Stimulated activated CD4-positive, alpha-beta T cell treated with anti-CD3 and anti-CD28 coated beads, Interleukin-1b, Interleukin-23, amount 100 ng/mL, for 4 hours (primary cell): ENCODE measurements at regions not wholly inside any gene's neighbourhood (a gene's known extent, or its start where the extent isn't known, plus 50 kb on each side); places are given as distances from the start of the nearest gene placed in this dataset.
"Not testable (repeated sequence)": the region's sequence is repeated elsewhere in the genome, so short reads cannot be mapped to it uniquely, and the experiment has no call there.

Source experiments
- DNase-seq, 2 donors: peaks; one replicate each; pipeline ENCODE4 v3.0.0-alpha.2; 2020; ENCODE audit warnings: low read depth in 2 of 2

DNA sequence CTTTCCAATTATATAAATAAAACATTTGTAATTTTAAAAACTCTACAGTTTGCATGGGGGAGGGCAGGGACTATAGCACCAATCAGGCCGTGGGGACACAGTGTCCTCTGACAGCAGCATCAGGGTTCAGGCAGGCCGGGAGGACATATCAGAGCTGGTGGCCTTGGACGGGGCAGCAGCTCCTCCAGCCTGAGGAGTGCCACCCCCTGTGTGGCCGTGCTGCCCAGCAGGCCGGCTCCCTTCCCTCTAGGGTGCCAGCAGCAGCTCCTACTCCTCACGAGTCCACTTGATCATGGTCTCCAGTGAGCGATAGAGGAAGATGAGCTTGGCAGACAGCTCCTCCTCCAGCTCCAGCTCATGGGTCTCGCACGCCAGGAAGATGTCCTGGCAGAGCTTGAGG lies 144.0 kb upstream of the PHACTR3 start:
- DNase-seq, result no peak

DNA sequence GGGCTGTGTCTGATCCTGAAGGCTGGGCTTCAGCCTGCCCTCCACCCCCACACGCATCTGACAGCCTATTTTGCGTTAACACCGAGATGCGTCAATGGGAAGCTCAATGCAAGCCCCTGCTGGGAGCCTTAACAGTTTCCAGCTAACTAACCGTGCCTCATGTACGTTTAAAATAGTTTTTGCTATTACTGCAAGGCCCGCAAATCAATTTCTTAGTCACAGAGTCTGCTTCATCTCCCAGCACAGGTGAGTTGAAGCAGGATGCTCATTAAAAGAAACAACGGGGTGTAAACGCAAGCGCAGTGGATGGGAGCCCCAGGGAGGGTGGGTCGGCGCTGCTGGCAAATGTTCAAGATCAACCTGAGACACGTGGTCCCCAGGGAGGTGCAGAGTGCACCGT lies 142.8 kb upstream of the PHACTR3 start:
- no peak for DNase-seq

DNA sequence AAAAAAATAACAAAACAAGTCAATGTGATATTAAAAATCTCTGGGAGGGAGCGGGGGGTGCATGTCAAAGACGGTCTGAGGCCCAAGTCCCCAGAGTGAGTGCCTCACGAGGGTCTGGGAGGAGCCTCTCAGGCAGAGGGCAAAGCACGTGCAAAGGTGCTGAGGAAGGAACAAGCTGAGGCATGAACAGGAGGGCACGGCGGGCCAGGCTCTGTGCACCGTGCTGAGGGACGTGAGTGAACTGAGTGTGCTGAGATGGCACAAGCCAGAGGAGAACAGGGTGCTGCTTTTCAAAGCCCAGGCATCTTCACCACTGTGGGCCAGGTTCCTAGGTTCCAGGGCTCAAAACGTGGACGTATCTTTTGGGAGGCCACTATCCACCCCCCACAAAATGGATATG lies 142.1 kb upstream of the PHACTR3 start:
- DNase-seq, result no peak

DNA sequence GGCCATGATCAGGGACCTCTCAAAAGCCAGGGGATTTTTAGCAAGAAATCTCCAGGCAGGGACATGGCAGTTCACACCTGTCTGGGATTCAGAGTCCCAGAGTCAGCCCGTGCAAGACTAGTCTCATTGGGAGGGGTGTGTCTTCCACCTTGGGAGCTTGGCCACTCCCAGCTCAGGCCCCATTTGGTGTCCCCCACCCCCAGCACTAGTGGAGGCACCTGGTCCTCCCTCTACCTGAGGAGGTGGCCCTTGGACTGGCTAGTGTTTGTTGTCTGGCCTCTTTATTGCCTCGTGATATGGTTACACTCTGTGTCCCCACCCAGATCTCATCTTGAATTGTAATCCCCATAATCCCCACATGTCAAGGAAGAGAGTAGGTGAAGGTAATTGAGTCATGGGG lies 140.8 kb upstream of the PHACTR3 start:
- no peak for DNase-seq

DNA sequence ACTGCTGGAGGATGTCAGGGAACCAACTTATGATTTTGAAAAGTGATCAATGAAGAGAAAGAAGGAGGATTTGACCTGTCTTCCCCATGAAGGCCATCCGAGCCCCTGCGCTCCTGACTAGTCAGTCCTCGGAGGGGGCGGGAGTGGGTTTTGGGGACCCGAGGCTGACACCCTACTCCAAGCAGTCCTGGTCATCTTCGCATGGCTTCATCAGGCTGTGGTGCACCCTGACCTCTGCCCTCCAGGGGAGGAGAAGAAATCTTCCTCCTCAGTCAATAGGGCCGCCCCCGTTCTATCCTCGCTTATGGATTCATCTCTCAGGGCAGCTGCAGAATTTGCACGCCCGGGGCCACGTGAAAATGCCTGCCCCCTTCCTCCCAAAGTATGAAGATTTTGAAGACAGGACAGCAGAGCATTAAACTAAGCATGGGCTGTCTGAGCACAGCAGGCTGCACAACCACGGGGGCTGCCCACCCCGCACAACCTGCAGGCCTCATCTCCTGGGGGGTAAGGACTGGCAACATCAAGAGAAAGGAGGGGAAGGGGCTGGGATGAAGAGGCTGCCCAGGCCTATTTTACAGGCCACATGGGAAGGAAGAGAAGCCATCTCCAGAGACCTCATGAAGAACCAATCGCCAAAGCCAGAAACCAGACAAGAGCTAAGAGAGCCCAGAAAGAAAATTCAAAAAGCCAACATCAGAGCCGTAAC lies 138.1 kb upstream of the PHACTR3 start:
- DNase-seq, result no peak

DNA sequence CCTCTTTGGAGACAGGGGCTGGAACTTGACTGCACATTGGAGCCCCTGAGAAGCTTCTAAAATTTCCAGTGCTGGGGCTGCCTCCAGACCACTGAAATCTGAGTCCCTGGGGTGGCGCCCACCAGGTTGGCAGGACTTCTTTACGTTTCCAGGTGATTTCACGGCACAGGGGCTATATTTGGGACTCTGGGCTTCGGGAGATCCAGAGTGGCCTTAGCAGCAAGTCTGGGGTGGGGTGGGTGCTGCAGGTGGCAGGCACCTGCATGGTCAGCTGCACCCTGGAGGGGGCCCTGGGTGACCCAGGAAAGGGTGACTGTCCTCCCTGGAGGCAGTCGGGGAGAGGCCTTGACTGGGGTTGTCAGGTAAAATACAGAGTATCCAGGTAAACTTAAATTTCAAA lies 135.5 kb upstream of the PHACTR3 start:
- DNase-seq, result no peak

DNA sequence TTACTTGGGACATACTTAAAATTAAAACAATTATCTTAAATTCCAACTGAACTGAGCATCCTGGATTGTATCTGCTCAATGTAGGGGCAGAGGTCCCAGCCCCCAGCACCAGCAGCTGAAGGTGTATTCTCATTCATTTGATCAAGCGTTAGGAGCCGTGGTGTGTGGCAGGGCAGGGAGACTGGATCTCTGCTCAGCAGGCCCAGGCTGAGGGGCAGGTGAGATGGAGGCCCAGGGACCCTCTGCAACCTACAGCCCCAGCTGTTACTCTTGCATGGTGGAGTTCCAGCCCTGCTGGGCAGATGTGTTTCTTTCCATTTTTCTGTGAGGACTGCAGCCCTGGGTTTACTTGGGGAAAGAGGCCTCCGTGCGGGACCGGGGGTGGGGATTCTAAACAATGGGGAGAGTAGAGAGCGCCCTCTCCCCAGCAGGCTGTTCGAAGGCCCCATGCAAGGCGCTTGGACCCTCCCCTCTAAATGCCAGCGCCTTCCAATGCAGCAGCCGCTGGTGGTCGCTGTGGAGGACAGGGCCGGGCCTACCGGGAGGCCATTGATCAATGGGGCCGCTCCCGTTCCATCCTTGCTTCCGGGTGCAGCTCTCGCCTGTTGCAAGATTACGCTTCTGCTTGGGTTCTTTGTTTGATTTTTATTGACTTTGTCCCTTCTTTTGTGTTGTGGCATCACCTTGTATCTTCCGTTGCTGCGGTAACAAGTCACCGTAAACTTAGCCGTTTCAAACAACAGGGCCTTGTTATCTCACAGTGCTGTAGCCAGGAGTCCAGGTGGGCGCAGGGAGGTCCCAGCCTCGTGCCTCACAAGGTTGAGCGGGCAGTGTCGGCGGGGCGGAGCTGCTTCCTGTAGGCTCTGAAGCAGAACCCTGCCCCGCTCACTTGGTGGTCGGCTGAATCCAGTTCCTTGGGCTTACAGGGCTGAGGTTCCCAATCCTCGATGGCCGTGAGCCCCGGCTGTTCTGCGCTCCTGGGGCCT lies 134.8 kb upstream of the PHACTR3 start:
- DNase-seq, result no peak

DNA sequence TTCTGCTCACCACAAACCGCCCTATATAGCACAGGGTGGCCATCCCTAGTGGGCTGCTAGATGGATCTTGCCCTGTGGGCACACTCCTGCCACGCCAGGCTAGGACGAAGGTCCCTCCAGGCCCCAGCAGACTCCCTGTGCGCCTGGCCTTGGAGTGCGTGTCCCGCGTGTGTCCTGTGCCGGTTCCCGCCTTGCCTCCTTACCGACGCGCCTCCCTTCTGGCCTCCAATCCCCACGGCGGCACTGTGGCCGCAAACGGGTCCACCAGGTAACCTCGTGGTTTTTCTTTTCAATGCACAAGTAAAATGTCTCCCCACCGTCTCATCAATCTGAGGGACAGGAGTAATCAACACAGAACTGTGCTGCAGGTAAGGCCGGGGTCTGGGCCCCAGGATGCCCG lies 133.8 kb upstream of the PHACTR3 start:
- no peak for DNase-seq

DNA sequence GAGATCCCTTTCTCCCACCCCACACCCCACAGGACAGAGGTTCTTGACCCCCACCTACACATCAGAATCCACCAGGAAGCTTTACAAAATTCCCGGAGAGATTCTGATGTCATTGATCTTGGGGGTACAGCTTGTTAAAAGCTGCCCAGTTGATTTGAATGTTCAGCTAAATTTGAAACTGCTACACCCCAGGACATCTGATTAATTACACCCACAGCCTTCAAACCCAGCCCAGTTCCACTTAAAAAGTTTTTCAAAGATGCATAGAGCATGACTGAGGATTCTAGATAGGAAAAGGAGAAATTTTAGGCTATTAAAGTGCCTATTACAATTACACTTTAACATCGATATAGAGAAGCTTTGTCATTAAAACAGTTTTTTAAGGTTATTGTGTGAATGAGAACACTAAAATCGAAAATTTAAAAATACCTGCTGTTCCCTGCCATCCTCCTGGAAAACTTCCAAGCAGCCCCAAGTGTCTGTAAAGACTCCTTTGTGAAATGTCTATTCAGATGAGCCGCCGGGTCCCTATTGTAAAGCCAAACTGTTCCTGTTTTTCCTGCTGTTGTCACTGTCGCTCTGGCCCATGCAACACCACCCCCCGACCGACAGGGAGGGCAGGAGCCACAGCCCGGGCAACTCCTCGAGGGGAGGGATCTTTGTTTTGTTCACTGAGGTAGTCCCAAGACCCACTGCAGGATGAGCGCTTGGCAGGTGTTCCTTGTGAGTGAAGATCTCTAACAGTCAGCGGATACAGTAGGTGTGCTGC lies 132.5 kb upstream of the PHACTR3 start:
- no peak for DNase-seq

DNA sequence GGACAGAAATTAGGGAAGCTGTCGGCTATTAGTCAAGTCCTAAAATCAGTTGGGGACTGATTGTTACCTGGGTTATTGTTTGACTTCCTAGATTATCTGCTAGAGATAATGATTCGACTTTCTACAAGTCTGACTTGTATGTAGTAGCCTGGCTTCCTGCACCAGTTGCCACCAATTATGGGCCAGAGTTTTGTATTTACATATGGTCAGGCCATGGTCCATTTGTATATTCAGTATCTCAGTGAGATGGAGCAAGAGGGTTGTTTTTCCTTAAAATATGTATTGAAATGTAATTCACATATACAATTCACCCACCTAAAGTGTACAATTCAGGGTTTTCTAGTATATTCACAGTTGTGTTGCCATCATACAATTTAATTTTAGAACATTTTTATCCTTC lies 130.6 kb upstream of the PHACTR3 start:
- no peak for DNase-seq

DNA sequence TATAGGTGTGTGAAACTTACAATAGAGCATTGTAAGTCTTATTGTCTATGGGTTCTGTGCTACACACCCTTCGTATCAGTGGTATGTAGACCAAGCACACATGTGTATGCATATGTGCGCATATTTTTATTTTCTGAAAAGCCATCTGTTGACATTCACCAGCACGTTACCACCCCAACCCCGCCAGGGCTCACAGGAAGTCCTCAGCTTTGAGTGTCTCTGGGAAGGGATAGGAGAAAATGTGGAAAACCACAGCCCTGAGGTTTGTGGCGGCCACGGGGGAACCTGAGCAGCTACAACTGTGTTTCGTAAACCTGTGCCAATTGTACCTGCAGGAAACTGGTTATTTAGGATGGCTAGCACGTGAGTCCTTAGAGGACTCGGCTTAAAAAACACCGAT lies 123.3 kb upstream of the PHACTR3 start:
- DNase-seq, result no peak

DNA sequence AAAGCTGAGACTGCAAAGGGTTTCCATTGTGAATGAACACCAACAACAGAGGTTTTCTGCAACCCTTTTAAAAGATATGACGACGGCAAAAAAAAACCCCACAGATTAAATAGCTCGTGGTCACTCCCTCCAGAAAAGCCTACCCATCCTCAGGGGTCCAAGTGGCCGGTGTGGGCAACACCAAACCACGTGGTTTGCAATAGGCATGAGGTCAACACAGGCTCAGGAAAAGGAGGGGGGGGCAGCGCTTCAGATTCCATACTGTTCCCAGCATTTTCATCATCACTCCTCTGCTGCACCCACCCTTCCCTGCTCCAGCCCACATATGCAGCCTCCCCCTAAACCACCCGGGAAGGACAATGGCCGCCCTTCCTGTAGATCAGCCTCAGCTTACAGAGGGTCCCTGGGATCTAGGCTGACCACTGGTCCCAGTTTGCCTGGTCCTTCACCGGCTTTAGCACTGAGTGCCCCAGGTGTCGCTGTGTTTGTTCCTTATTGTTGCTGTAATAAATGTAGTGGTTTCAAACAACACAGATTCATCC lies 122.8 kb upstream of the PHACTR3 start:
- no peak for DNase-seq

DNA sequence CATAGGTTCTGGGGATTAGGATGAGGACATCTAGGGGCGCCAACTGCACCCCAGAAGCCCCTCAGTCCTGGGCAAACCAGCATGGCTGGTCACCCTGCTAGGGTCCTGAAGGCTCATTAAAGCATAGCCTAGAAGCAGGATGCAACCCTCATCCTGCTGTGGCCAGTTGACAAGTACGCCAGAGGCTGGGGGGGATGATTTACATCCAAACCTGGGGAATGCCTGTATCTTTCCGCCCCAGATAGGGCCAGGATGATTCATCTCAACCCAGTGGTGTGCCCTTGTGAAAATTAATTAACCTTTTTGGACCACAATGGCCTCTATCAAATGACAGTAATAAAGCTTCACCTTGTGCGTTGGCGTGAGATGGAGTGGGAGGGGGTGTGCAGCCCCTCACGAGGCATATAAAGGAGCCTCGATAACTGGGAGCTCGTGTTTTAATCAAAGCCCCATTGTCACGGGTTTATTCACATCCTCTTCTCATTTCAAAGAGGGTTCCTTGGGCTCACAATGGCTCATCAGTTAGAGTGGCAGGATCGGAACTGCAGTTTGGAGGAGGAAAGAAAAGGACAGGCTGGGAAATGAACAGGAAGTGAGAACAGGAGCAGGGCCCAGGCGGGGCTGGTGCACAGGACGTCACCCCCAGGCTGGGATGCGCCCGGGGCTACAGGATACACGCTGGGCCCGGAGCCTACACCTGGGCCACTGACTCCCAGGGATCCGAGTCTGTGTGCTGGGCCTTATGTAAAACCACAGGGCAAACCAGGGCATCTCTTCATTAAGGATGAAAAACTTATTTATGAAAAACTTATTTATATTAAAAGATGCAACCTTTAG lies 121.8 kb upstream of the PHACTR3 start:
- no peak for DNase-seq

DNA sequence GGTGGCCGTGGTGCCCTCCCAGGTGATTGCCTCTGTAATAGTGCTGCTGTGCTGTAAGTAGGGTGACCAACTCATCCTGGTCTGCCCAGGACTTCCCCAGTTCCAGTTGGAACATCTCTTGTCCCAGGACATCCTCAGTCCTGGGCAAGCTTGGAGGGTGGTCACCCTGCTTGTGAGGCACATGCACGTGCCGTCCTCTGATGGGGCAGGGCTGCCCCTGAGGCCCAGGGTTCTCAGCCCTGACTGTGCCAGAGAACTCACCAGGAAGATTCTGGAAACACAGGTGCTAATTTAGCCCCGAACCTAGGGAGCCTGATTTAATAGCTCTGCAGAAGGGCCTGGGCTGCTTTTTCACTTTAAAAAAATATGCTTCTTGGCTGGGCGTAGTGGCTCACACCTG lies 120.9 kb upstream of the PHACTR3 start:
- no peak for DNase-seq

DNA sequence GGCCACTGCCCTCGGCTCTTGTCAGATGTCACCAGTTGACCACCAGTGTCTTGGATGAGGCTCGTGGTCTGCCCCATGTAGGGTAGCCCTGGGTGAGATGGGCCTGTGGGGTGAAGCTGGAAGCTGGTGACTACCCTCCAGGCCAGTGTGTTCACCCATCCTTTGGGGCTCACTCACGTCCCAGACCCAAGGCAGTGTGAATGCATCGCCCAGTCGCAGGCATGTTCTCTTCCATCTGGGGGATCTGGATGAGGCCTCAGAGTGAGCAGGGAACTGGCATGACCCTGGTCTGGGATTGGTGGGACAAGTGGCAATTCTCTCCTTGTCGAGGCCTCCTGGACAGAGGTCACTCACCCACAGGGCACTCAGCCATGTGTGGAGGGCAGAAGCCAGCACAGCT lies 120.1 kb upstream of the PHACTR3 start:
- no peak for DNase-seq

DNA sequence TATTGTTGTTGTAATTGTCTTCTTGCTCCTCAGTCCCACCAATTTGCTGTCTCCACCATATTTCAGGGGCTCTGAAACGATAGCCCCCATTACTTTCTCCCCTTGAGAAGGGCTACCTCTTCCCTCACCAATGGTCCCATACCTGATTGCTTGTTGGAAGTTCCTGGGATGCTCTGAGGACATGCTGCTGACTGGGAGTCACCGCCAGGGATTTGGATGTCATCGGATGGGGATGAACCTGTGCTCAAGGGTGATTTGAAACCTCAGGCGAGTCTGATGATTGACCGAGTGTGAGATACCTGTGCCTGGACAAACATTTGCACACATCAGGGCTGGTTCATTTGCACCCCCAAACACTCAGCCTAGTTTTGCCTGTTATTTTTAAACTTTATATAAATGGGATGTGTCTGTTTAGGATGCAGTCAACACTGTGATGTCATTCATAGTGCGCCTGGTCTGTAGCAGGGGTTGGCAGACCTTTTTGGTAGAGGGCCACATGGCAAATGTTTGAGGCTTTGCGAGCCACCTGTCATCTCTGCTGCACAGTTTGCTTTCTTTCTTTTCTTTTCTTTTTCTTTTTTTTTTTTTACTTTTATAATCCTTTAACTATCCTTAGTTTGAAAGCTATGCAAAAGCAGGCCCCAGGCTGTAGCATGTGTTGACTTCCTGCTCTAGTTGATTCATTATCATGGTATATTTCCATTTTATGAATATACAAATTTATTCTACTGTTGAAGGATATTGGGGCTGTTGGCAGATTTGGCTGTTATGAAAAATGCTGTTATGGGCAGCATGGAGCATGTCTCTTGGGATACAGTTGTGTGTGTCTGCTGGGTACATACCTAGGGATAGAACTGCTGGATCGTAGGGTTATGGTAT lies 118.5 kb upstream of the PHACTR3 start:
- no peak for DNase-seq

DNA sequence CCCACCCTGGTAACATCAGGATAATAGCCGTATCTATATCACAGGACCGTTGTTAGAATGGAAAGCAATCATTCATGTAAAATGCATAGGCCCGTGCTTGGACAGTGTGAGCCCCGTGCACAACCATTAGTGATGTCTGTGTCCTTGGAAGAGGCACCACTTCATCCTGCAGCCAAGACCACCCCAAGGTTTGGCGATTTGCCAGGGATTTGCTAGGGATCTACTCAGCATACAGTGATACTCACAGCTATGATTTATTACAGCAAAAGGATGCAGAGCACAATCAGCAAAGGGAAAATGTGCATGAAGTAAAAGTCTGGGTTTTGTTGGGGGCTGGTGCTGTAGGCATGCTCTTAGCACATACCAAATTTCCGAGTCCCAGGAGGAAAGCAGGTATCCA lies 115.9 kb upstream of the PHACTR3 start:
- not testable (repeated sequence) for DNase-seq

DNA sequence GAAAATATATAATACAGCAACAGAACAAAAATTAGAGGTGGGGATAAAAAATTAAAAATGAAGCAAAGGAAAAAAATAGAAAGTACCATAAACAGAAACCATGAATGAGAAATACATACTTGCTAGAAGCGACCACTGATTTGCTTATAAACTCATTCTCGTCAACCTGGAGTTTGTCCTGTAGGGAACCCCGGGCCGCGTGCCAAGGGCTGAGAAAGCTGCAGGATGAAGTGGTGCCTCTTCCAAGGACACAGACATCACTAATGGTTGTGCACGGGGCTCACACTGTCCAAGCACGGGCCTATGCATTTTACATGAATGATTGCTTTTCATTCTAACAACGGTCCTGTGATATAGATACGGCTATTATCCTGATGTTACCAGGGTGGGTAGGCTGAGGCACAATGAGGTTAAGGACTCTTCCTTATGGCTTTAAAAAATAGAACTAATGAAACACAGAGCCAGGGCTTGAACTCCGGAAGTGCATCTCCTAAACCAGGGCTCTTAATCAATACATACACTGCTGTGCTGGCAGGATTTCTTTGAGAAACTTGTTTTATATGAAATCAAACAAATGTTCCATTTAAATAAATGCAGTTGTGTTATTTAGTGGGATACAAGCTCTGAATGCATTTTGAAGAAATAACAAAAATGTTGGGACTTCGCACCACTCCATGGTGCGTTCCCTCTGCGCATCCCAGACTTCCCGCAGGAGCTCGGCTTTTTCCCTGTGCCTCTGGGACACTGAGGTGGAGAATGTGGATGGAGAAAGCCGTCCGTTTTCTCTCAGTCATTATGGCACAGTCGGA lies 113.9 kb upstream of the PHACTR3 start:
- DNase-seq, result not testable (repeated sequence)

DNA sequence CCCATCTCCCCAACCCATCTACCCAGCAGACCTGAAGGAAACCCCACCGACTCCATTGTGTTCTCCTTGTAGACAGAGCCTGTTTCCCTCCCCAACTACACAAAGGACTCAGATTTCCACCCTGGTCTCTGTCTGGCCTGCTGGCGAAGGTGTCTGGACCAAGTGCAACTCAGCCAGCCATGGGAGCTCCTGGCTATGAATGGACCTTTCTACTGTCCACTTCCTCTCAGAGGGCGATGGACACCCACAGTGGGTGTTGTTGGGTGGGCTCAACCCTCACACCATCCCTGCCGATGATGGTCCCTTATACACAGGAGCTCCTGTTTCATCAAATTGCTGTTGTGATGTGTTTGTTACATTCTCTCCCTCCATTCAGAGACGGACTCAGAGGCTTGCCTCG lies 112.5 kb upstream of the PHACTR3 start:
- no peak for DNase-seq
